BLaER1 treated with 17β-estradiol and CSF1 and Interleukin-3, amounts not matched to agents 10 nM and 100 nM (cell line): ENCODE measurements at regions not wholly inside any gene's neighbourhood (a gene's known extent, or its start where the extent isn't known, plus 50 kb on each side); places are given as distances from the start of the nearest gene placed in this dataset.
A peak's percentile ranks its signal among the peaks of the same experiment; 100 is the strongest.

Experiments used
- H3K27ac ChIP-seq, 11 experiments: shearing (Covaris generic); formaldehyde crosslinking; 2 replicates each; pipeline ENCODE4 v1.8.1; 2022
- H3K27me3 ChIP-seq, 11 experiments: shearing (Covaris generic); formaldehyde crosslinking; 2 replicates each; pipeline ENCODE4 v1.8.1; 2022
- H3K36me3 ChIP-seq, 11 experiments: shearing (Covaris generic); formaldehyde crosslinking; 2 replicates each; pipeline ENCODE4 v1.8.1; 2022
- H3K4me1 ChIP-seq, 10 experiments: shearing (Covaris generic); formaldehyde crosslinking; 2 replicates each; pipeline ENCODE4 v1.8.1; 2022
- H3K4me2 ChIP-seq, 11 experiments: shearing (Covaris generic); formaldehyde crosslinking; 2 replicates each; pipeline ENCODE4 v1.8.1; 2022
- H3K4me3 ChIP-seq, 10 experiments: shearing (Covaris generic); formaldehyde crosslinking; 2 replicates each; pipeline ENCODE4 v1.8.1; 2022
- H3K9ac ChIP-seq, 11 experiments: shearing (Covaris generic); formaldehyde crosslinking; 2 replicates each; pipeline ENCODE4 v1.8.1; 2022
- H3K9me3 ChIP-seq, 11 experiments: shearing (Covaris generic); formaldehyde crosslinking; replicated peaks in 1 of 11; 2 replicates each; pipeline ENCODE4 v1.8.1; 2022
- H4K20me1 ChIP-seq, 11 experiments: shearing (Covaris generic); formaldehyde crosslinking; 2 replicates each; pipeline ENCODE4 v1.8.1; 2022
- Cebpa-rat ChIP-seq, 11 experiments: shearing (Covaris generic); IDR thresholded peaks; 2 replicates each; pipeline ENCODE4 v1.8.1; 2022

DNA sequence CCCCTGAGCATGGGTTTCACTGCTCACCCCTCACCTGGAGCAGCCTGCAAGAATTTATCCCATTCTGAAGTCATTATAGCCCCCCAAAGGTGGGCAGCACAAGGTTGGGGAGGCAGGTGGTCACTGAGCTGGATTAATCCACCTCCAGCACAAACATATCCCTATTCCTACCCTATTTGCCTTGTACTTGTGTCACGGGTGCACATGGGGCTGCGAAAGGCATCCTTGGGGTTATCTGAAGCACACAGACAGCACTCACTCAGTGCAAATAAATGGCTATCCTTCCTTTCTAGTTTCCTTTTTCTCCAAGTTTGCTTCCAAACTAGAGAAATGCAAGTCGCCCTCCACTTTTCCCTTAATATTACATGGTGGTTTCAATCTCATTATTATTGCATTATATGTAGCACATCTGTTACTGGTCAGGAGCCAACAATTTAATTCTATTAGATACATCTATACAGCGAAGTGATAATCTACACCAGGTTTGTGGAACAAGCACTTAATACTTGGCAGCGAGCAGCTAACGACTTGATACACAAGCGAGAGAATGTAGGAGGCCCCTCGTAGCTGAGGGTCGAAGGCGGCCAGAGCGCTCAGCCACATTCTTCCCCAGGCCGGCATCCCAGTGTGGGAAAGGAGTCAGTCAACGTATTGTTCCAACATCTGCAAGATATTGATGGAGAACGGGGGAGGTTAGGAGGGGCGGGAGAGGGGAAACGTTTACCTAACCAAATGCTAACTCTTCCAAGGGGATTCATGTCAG is 121.3 kb upstream of the HABP2 start:
- Histone ChIP-seq H4K20me1 (no peaks in the 10 kb centered on the region), H3K4me2 (no peak overlapping the region), H3K4me3 (no peak overlapping the region), H3K27ac (no peak overlapping the region), H3K36me3 (no peaks in the 10 kb centered on the region), H3K9me3 (peaks cover 0 to 7% (median 0%) of the 10 kb centered on the region in 11 experiments; a peak in 3 of 22 replicates), H3K9ac (no peak overlapping the region), H3K4me1 (peaks cover 0 to 22% (median 0%) of the 10 kb centered on the region in 10 experiments; a peak in 6 of 20 replicates), H3K27me3 (no peaks in the 10 kb centered on the region)
- no peak for TF ChIP-seq Cebpa-rat (IDR thresholded peaks at IDR 0.05)

GRCh38 chr10:113433711-113434110 is 119.1 kb upstream of the HABP2 start:
- H3K4me2 ChIP-seq = no peak overlapping the region
- no peaks in the 10 kb centered on the region for H4K20me1 ChIP-seq
- peaks cover 0 to 7% (median 0%) of the 10 kb centered on the region in 11 experiments; a peak in 3 of 22 replicates for H3K9me3 ChIP-seq
- H3K27ac ChIP-seq = no peak overlapping the region
- TF ChIP-seq Cebpa-rat (IDR thresholded peaks at IDR 0.05) = no peak
- H3K36me3 ChIP-seq = no peaks in the 10 kb centered on the region
- no peak overlapping the region for H3K9ac ChIP-seq
- peaks cover 0 to under 1% (median 0%) of the 10 kb centered on the region in 10 experiments; a peak in 1 of 20 replicates for H3K4me1 ChIP-seq
- H3K27me3 ChIP-seq = no peaks in the 10 kb centered on the region
- no peak overlapping the region for H3K4me3 ChIP-seq

DNA sequence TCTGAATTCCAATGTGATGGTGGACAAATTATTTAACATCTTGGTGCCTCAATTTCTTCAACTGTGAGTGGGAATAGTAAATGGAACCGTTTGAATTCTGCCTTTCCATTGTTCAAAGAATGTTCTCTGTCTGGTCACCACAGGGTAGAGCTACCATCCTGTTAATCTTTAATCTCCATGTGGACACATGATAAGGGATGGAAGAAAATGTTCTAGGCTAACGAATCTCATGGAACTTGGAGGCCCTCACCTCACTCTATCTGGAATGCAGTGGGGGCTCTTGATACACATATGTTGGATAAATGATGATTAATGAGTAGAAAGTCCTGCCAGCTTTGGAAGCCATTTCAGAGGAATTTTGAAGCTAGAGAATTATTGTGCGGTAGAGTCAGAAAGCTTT is 118.5 kb upstream of the HABP2 start:
- H3K9ac ChIP-seq = no peak overlapping the region
- no peaks in the 10 kb centered on the region for H3K36me3 ChIP-seq
- no peaks in the 10 kb centered on the region for H3K4me1 ChIP-seq
- no peak overlapping the region for H3K4me2 ChIP-seq
- H3K27me3 ChIP-seq = no peaks in the 10 kb centered on the region
- no peak overlapping the region for H3K27ac ChIP-seq
- no peaks in the 10 kb centered on the region for H4K20me1 ChIP-seq
- H3K9me3 ChIP-seq = peaks cover 0 to 7% (median 0%) of the 10 kb centered on the region in 11 experiments; a peak in 3 of 22 replicates
- no peak for TF ChIP-seq Cebpa-rat (IDR thresholded peaks at IDR 0.05)
- no peak overlapping the region for H3K4me3 ChIP-seq

DNA sequence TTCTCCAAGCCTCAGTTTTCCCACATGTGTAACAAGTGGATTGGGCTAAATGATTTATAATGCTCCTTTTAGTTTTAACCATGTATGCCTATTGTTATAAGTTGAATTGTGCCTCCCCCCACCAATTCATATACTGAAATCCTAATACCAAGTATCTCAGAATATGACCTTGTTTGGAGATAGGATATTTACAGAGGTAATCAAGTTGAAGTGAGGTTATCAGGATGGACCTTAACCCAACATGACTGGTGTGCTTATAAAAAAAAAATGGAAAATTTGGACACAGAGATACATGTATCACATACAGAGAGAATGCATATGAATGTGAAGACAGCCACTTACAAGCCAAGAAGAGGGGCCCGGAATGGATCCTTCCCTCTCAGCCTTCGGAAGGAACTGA is 117.9 kb upstream of the HABP2 start:
- Histone ChIP-seq H3K36me3 (no peaks in the 10 kb centered on the region), H3K4me1 (no peaks in the 10 kb centered on the region), H4K20me1 (no peaks in the 10 kb centered on the region), H3K27me3 (no peaks in the 10 kb centered on the region), H3K9me3 (peaks cover 0 to 7% (median 0%) of the 10 kb centered on the region in 11 experiments; a peak in 3 of 22 replicates), H3K4me3 (no peak overlapping the region), H3K27ac (no peak overlapping the region), H3K4me2 (no peak overlapping the region), H3K9ac (no peak overlapping the region)
- TF ChIP-seq Cebpa-rat (IDR thresholded peaks at IDR 0.05) = no peak

GRCh38 chr10:113435881-113436280 is 117.0 kb upstream of the HABP2 start:
- Histone ChIP-seq H3K4me2 (no peak overlapping the region), H3K9me3 (peaks cover 0 to 4% (median 0%) of the 10 kb centered on the region in 11 experiments; a peak in 2 of 22 replicates), H3K27ac (no peak overlapping the region), H3K4me1 (no peaks in the 10 kb centered on the region), H3K9ac (no peak overlapping the region), H3K27me3 (no peaks in the 10 kb centered on the region), H4K20me1 (no peaks in the 10 kb centered on the region), H3K4me3 (no peak overlapping the region), H3K36me3 (no peaks in the 10 kb centered on the region)
- TF ChIP-seq Cebpa-rat (IDR thresholded peaks at IDR 0.05) = no peak

DNA sequence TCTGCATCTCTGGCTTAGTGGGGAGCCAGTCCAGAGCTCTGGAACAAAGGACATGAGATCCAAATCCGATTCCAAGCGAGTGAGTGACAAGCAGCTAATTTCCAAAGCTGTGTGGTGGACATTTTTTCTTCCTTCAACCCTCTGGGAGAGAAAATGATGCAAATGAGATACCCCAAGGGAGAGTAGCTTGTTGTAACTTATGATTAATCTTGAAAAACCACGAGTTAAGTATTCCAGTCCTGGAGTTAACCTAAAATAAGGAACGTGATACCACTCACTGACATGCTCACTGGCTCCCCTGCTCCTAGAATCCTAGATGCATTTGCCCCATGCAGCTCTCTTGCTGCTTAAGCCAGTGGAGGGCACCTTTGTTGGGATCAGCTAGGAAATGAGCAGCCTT is 116.0 kb upstream of the HABP2 start:
- Histone ChIP-seq H3K4me3 (no peak overlapping the region), H3K27me3 (no peaks in the 10 kb centered on the region), H3K4me2 (no peak overlapping the region), H3K4me1 (peaks cover 0 to 2% (median 0%) of the 10 kb centered on the region in 10 experiments; a peak in 2 of 20 replicates), H3K27ac (no peak overlapping the region), H4K20me1 (no peaks in the 10 kb centered on the region), H3K36me3 (no peaks in the 10 kb centered on the region), H3K9me3 (no peaks in the 10 kb centered on the region; a peak in 1 of 22 replicates), H3K9ac (no peak overlapping the region)
- no peak for TF ChIP-seq Cebpa-rat (IDR thresholded peaks at IDR 0.05)

DNA sequence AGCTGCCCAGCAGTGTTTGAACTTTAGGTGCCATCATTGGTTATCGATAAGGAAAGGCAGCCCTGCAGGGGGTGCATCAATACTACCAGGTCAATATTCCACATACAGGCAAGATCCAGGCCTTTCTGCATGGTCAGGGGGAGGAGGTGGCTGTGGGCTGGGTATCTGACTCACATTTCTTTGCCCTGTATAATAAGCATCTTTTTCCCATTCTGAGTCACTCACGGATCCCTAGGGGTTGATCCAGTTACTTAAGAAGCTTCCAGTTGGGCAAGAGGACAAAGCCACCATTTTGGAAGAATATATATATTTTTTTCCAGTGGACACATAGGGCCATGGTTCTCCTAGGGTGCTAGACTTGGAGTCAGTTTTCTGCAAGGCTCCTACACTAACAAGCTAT is 114.2 kb upstream of the HABP2 start:
- Histone ChIP-seq H3K27me3 (no peaks in the 10 kb centered on the region), H3K4me2 (no peak overlapping the region), H4K20me1 (no peaks in the 10 kb centered on the region), H3K9ac (no peak overlapping the region), H3K9me3 (no peaks in the 10 kb centered on the region; a peak in 1 of 22 replicates), H3K36me3 (no peaks in the 10 kb centered on the region), H3K4me3 (no peak overlapping the region), H3K27ac (no peak overlapping the region), H3K4me1 (peaks cover 0 to 19% (median 0%) of the 10 kb centered on the region in 10 experiments; a peak in 7 of 20 replicates)
- no peak for TF ChIP-seq Cebpa-rat (IDR thresholded peaks at IDR 0.05)

- Histone ChIP-seq H4K20me1 (no peaks in the 10 kb centered on the region), H3K4me1 (peaks cover 0 to 35% (median 0%) of the 10 kb centered on the region in 10 experiments; a peak in 8 of 20 replicates), H3K27me3 (no peaks in the 10 kb centered on the region), H3K9me3 (no peaks in the 10 kb centered on the region; a peak in 1 of 22 replicates), H3K4me2 (no peak overlapping the region), H3K36me3 (no peaks in the 10 kb centered on the region), H3K27ac (no peak overlapping the region), H3K4me3 (no peak overlapping the region), H3K9ac (no peak overlapping the region)
- 0 out of 22 replicates have a peak, but pooled peaks of 1 of the 11 experiments have one; percentile 6 for TF ChIP-seq Cebpa-rat (IDR thresholded peaks at IDR 0.05)
Measured at GRCh38 chr10:113441220-113441619, 111.6 kb upstream of the HABP2 start.

DNA sequence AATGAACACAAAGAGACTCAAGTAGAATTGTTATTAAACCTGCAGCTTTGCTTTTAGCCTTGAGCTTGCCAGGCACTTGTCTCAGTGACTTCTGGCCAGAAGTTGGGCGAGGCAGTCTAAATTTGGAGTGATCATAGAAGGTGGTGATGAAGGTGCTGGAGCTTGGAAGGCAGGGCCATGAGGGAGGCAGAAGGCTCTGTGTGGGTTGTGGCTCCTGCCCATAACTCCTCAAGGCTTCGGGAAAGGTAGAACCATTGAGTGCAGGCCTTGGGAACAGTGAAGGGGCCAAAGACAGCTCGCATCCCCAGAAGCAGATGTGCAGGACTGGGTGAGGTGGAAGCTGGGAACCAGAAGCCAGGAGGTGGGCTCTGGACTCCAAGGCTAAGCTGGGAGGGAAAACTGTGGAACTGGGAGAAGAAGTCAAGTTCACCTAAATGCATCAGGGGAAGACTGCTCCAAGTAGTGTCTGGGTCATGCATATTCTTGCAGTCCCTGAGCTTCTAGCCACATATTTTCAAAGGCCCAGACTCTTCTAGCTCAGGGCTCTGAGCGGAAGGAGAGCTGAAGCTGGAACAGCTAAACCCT is 111.1 kb upstream of the HABP2 start:
- Histone ChIP-seq H4K20me1 (no peaks in the 10 kb centered on the region), H3K4me1 (peaks cover 0 to 35% (median 2%) of the 10 kb centered on the region in 10 experiments; a peak in 11 of 20 replicates), H3K27ac (no peak overlapping the region), H3K27me3 (no peaks in the 10 kb centered on the region), H3K4me3 (no peak overlapping the region), H3K36me3 (no peaks in the 10 kb centered on the region), H3K9ac (no peak overlapping the region), H3K9me3 (no peaks in the 10 kb centered on the region), H3K4me2 (peak overlapping the region in 2 of 11 experiments; percentile 3 to 18; a peak in 2 of 22 replicates)
- TF ChIP-seq Cebpa-rat (IDR thresholded peaks at IDR 0.05) = no peak
